ENCODE measurements at regions not wholly inside any gene's neighbourhood (a gene's known extent, or its start where the extent isn't known, plus 50 kb on each side); places are given as distances from the start of the nearest gene placed in this dataset.
"Not testable (repeated sequence)": the region's sequence is repeated elsewhere in the genome, so short reads cannot be mapped to it uniquely, and the experiment has no call there.

GRCh38 chr4:159780196-159780922 lies 677.5 kb downstream of the RAPGEF2 start:
- H3K4me3 ChIP-seq (replicated peaks in 1 of 2; ENCODE audit: low read depth in 2 of 2, low read length in 2 of 2): no peak overlapping the region
- no peak for DNase-seq (ENCODE audit: low read depth in 2 of 2)
- TF ChIP-seq CTCF (IDR thresholded peaks at IDR 0.05; ENCODE audit: low read depth, low read length): no peak

GRCh38 chr4:159787901-159788300 lies 685.0 kb downstream of the RAPGEF2 start:
- no peak for DNase-seq (ENCODE audit: low read depth in 2 of 2)
- no peak overlapping the region for H3K4me3 ChIP-seq (replicated peaks in 1 of 2; ENCODE audit: low read depth in 2 of 2, low read length in 2 of 2)
- no peak for TF ChIP-seq CTCF (IDR thresholded peaks at IDR 0.05; ENCODE audit: low read depth, low read length)

- no peak for DNase-seq (ENCODE audit: low read depth in 2 of 2)
- no peak overlapping the region for H3K4me3 ChIP-seq (replicated peaks in 1 of 2; ENCODE audit: low read depth in 2 of 2, low read length in 2 of 2)
- TF ChIP-seq CTCF (IDR thresholded peaks at IDR 0.05; ENCODE audit: low read depth, low read length): no peak
These were observed 688.5 kb downstream of the RAPGEF2 start for GRCh38 chr4:159791334-159791733.

- DNase-seq (ENCODE audit: low read depth in 2 of 2); H3K4me3 ChIP-seq (replicated peaks in 1 of 2; ENCODE audit: low read depth in 2 of 2, low read length in 2 of 2): not testable (repeated sequence)
These were observed 701.7 kb downstream of the RAPGEF2 start for GRCh38 chr4:159804592-159804991.

DNA sequence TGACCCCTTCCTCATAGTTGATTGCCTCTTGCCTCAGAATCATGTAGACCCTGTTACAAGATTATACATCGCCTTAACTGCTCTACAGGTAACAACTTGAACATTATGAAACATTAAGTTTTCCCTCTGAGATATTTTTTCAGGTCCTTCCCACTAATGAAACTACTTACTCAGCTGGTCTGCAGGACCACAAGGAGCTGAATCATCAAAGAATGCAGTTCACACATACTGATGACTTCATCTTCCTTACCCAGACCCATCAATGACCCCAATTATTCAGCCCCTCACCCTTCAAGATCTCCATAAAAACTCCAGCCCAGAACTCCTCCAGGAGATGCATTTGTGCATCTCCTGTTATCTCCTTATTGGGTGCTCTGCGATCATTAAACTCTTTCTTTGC lies 720.9 kb downstream of the RAPGEF2 start:
- no peak for TF ChIP-seq CTCF (IDR thresholded peaks at IDR 0.05; ENCODE audit: low read depth, low read length)
- H3K4me3 ChIP-seq (replicated peaks in 1 of 2; ENCODE audit: low read depth in 2 of 2, low read length in 2 of 2): no peak overlapping the region
- DNase-seq (ENCODE audit: low read depth in 2 of 2): no peak

GRCh38 chr4:159828687-159829086 lies 725.8 kb downstream of the RAPGEF2 start:
- TF ChIP-seq CTCF (IDR thresholded peaks at IDR 0.05; ENCODE audit: low read depth, low read length): no peak
- DNase-seq (ENCODE audit: low read depth in 2 of 2): no peak
- H3K4me3 ChIP-seq (replicated peaks in 1 of 2; ENCODE audit: low read depth in 2 of 2, low read length in 2 of 2): no peak overlapping the region

GRCh38 chr4:159829184-159829583 lies 726.3 kb downstream of the RAPGEF2 start:
- DNase-seq (ENCODE audit: low read depth in 2 of 2): no peak
- TF ChIP-seq CTCF (IDR thresholded peaks at IDR 0.05; ENCODE audit: low read depth, low read length): no peak
- no peak overlapping the region for H3K4me3 ChIP-seq (replicated peaks in 1 of 2; ENCODE audit: low read depth in 2 of 2, low read length in 2 of 2)
